ENCODE measurements at regions not wholly inside any gene's neighbourhood (a gene's known extent, or its start where the extent isn't known, plus 50 kb on each side); places are given as distances from the start of the nearest gene placed in this dataset.

- 85% methylated on average over 2 of the region's 2 CpGs for WGBS (ENCODE audit: insufficient coverage, low lambda C conversion rate)
- no peaks in the 10 kb centered on the region for H3K9me3 ChIP-seq (ENCODE audit: control insufficient read depth, low read depth, low read length)
These were observed 460.4 kb upstream of the HS3ST1 start for GRCh38 chr4:11889099-11889498.

GRCh38 chr4:11881947-11882346, 453.3 kb upstream of the HS3ST1 start:
- Histone ChIP-seq H3K36me3 (ENCODE audit: control insufficient read depth, insufficient read depth, low read length) (no peaks in the 10 kb centered on the region), H3K4me1 (ENCODE audit: control insufficient read depth, insufficient read depth, low read length) (no peaks in the 10 kb centered on the region), H3K4me3 (ENCODE audit: low read length) (no peak overlapping the region), H3K27me3 (ENCODE audit: control insufficient read depth, insufficient read depth, low read length) (no peaks in the 10 kb centered on the region), H3K9me3 (ENCODE audit: control insufficient read depth, low read depth, low read length) (no peaks in the 10 kb centered on the region), H3K27ac (ENCODE audit: low read length) (no peak overlapping the region)
- no peak for DNase-seq

More at GRCh38 chr4:11889099-11889498, 460.4 kb upstream of the HS3ST1 start:
- no peaks in the 10 kb centered on the region for H3K27me3 ChIP-seq (ENCODE audit: control insufficient read depth, insufficient read depth, low read length)
- no peak overlapping the region for H3K4me3 ChIP-seq (ENCODE audit: low read length)
- H3K36me3 ChIP-seq (ENCODE audit: control insufficient read depth, insufficient read depth, low read length), result no peaks in the 10 kb centered on the region
- H3K4me1 ChIP-seq (ENCODE audit: control insufficient read depth, insufficient read depth, low read length), result no peaks in the 10 kb centered on the region
- DNase-seq, result no peak
- no peak overlapping the region for H3K27ac ChIP-seq (ENCODE audit: low read length)

- Histone ChIP-seq H3K9me3 (ENCODE audit: control insufficient read depth, low read depth, low read length) (no peaks in the 10 kb centered on the region), H3K4me3 (ENCODE audit: low read length) (no peak overlapping the region), H3K27ac (ENCODE audit: low read length) (no peak overlapping the region), H3K4me1 (ENCODE audit: control insufficient read depth, insufficient read depth, low read length) (no peaks in the 10 kb centered on the region), H3K36me3 (ENCODE audit: control insufficient read depth, insufficient read depth, low read length) (no peaks in the 10 kb centered on the region), H3K27me3 (ENCODE audit: control insufficient read depth, insufficient read depth, low read length) (no peaks in the 10 kb centered on the region)
- no peak for DNase-seq
These were observed 452.7 kb upstream of the HS3ST1 start for GRCh38 chr4:11881364-11881763.

GRCh38 chr4:11878241-11878640, 449.5 kb upstream of the HS3ST1 start:
- WGBS (ENCODE audit: insufficient coverage, low lambda C conversion rate), result 20% methylated on average over 2 of the region's 3 CpGs
- Histone ChIP-seq H3K27me3 (ENCODE audit: control insufficient read depth, insufficient read depth, low read length) (no peaks in the 10 kb centered on the region), H3K9me3 (ENCODE audit: control insufficient read depth, low read depth, low read length) (peaks cover 7% of the 10 kb centered on the region), H3K36me3 (ENCODE audit: control insufficient read depth, insufficient read depth, low read length) (no peaks in the 10 kb centered on the region), H3K4me3 (ENCODE audit: low read length) (no peak overlapping the region), H3K27ac (ENCODE audit: low read length) (no peak overlapping the region), H3K4me1 (ENCODE audit: control insufficient read depth, insufficient read depth, low read length) (no peaks in the 10 kb centered on the region)
- no peak for DNase-seq

GRCh38 chr4:11876104-11876503, 447.4 kb upstream of the HS3ST1 start:
- no peaks in the 10 kb centered on the region for H3K4me1 ChIP-seq (ENCODE audit: control insufficient read depth, insufficient read depth, low read length)
- no peak overlapping the region for H3K4me3 ChIP-seq (ENCODE audit: low read length)
- H3K27ac ChIP-seq (ENCODE audit: low read length), result no peak overlapping the region
- peaks cover 7% of the 10 kb centered on the region for H3K9me3 ChIP-seq (ENCODE audit: control insufficient read depth, low read depth, low read length)
- no peak for DNase-seq
- H3K36me3 ChIP-seq (ENCODE audit: control insufficient read depth, insufficient read depth, low read length), result no peaks in the 10 kb centered on the region
- H3K27me3 ChIP-seq (ENCODE audit: control insufficient read depth, insufficient read depth, low read length), result no peaks in the 10 kb centered on the region

- Histone ChIP-seq H3K27me3 (ENCODE audit: control insufficient read depth, insufficient read depth, low read length) (no peaks in the 10 kb centered on the region), H3K27ac (ENCODE audit: low read length) (no peak overlapping the region), H3K4me3 (ENCODE audit: low read length) (no peak overlapping the region), H3K4me1 (ENCODE audit: control insufficient read depth, insufficient read depth, low read length) (no peaks in the 10 kb centered on the region), H3K36me3 (ENCODE audit: control insufficient read depth, insufficient read depth, low read length) (no peaks in the 10 kb centered on the region), H3K9me3 (ENCODE audit: control insufficient read depth, low read depth, low read length) (no peaks in the 10 kb centered on the region)
- WGBS (ENCODE audit: insufficient coverage, low lambda C conversion rate), result 83% methylated on average over 1 of the region's 6 CpGs
- no peak for DNase-seq
These were observed 440.6 kb upstream of the HS3ST1 start for GRCh38 chr4:11869191-11869870.

- Histone ChIP-seq H3K4me3 (ENCODE audit: low read length) (no peak overlapping the region), H3K4me1 (ENCODE audit: control insufficient read depth, insufficient read depth, low read length) (no peaks in the 10 kb centered on the region), H3K27me3 (ENCODE audit: control insufficient read depth, insufficient read depth, low read length) (no peaks in the 10 kb centered on the region), H3K9me3 (ENCODE audit: control insufficient read depth, low read depth, low read length) (no peaks in the 10 kb centered on the region), H3K36me3 (ENCODE audit: control insufficient read depth, insufficient read depth, low read length) (no peaks in the 10 kb centered on the region), H3K27ac (ENCODE audit: low read length) (no peak overlapping the region)
- 67% methylated on average over 1 of the region's 1 CpG for WGBS (ENCODE audit: insufficient coverage, low lambda C conversion rate)
- no peak for DNase-seq
These were observed 437.7 kb upstream of the HS3ST1 start for GRCh38 chr4:11866391-11866790.

- WGBS (ENCODE audit: insufficient coverage, low lambda C conversion rate), result 100% methylated on average over 1 of the region's 1 CpG
These were observed 432.3 kb upstream of the HS3ST1 start for GRCh38 chr4:11860996-11861395.

GRCh38 chr4:11857881-11858280, 429.2 kb upstream of the HS3ST1 start:
- no peaks in the 10 kb centered on the region for H3K4me1 ChIP-seq (ENCODE audit: control insufficient read depth, insufficient read depth, low read length)
- no peaks in the 10 kb centered on the region for H3K27me3 ChIP-seq (ENCODE audit: control insufficient read depth, insufficient read depth, low read length)
- H3K27ac ChIP-seq (ENCODE audit: low read length), result no peak overlapping the region
- H3K36me3 ChIP-seq (ENCODE audit: control insufficient read depth, insufficient read depth, low read length), result no peaks in the 10 kb centered on the region
- H3K9me3 ChIP-seq (ENCODE audit: control insufficient read depth, low read depth, low read length), result no peaks in the 10 kb centered on the region
- no peak for DNase-seq
- H3K4me3 ChIP-seq (ENCODE audit: low read length), result no peak overlapping the region

More at GRCh38 chr4:11860996-11861395, 432.3 kb upstream of the HS3ST1 start:
- Histone ChIP-seq H3K9me3 (ENCODE audit: control insufficient read depth, low read depth, low read length) (no peaks in the 10 kb centered on the region), H3K4me1 (ENCODE audit: control insufficient read depth, insufficient read depth, low read length) (no peaks in the 10 kb centered on the region), H3K27me3 (ENCODE audit: control insufficient read depth, insufficient read depth, low read length) (no peaks in the 10 kb centered on the region), H3K4me3 (ENCODE audit: low read length) (no peak overlapping the region), H3K27ac (ENCODE audit: low read length) (no peak overlapping the region), H3K36me3 (ENCODE audit: control insufficient read depth, insufficient read depth, low read length) (no peaks in the 10 kb centered on the region)
- no peak for DNase-seq

- no peak overlapping the region for H3K4me3 ChIP-seq (ENCODE audit: low read length)
- H3K27me3 ChIP-seq (ENCODE audit: control insufficient read depth, insufficient read depth, low read length), result no peaks in the 10 kb centered on the region
- DNase-seq, result no peak
- WGBS (ENCODE audit: insufficient coverage, low lambda C conversion rate), result 90% methylated on average over 2 of the region's 4 CpGs
- H3K4me1 ChIP-seq (ENCODE audit: control insufficient read depth, insufficient read depth, low read length), result no peaks in the 10 kb centered on the region
- no peaks in the 10 kb centered on the region for H3K9me3 ChIP-seq (ENCODE audit: control insufficient read depth, low read depth, low read length)
- H3K27ac ChIP-seq (ENCODE audit: low read length), result no peak overlapping the region
- H3K36me3 ChIP-seq (ENCODE audit: control insufficient read depth, insufficient read depth, low read length), result no peaks in the 10 kb centered on the region
These were observed 418.5 kb upstream of the HS3ST1 start for GRCh38 chr4:11847167-11847566.

- Histone ChIP-seq H3K36me3 (ENCODE audit: control insufficient read depth, insufficient read depth, low read length) (no peaks in the 10 kb centered on the region), H3K4me3 (ENCODE audit: low read length) (no peak overlapping the region), H3K27me3 (ENCODE audit: control insufficient read depth, insufficient read depth, low read length) (no peaks in the 10 kb centered on the region), H3K4me1 (ENCODE audit: control insufficient read depth, insufficient read depth, low read length) (no peaks in the 10 kb centered on the region), H3K27ac (ENCODE audit: low read length) (no peak overlapping the region), H3K9me3 (ENCODE audit: control insufficient read depth, low read depth, low read length) (no peaks in the 10 kb centered on the region)
- 60% methylated on average over 1 of the region's 4 CpGs for WGBS (ENCODE audit: insufficient coverage, low lambda C conversion rate)
- no peak for DNase-seq
These were observed 415.2 kb upstream of the HS3ST1 start for GRCh38 chr4:11843927-11844326.
